Limb (tissue), 2 donors: ENCODE measurements at regions not wholly inside any gene's neighbourhood (a gene's known extent, or its start where the extent isn't known, plus 50 kb on each side); places are given as distances from the start of the nearest gene placed in this dataset.

Experiments
- DNase-seq, 2 donors: peaks; one replicate each; pipeline ENCODE4 v3.0.0-alpha.2; 2016; ENCODE audit errors: extremely low spot score in 2 of 2

GRCh38 chr1:212557739-212558692 is 50.5 kb upstream of the ATF3 start:
- DNase-seq, result peak in 1 of 2 donors; percentile 29

GRCh38 chr1:212558693-212559480 is 49.7 kb upstream of the ATF3 start:
- DNase-seq, result peak; percentile 94 to 98
